ENCODE measurements at regions not wholly inside any gene's neighbourhood (a gene's known extent, or its start where the extent isn't known, plus 50 kb on each side); places are given as distances from the start of the nearest gene placed in this dataset.

GRCh38 chr6:41489120-41489851 is 56.9 kb upstream of the FOXP4 start:
- Mint-ChIP-seq H3K27me3 (ENCODE audit: unreplicated experiment) (peaks cover 9% of the 10 kb centered on the region), H3K36me3 (ENCODE audit: low read depth, unreplicated experiment) (peaks cover 3% of the 10 kb centered on the region), H3K4me3 (ENCODE audit: unreplicated experiment) (peak overlapping the region; percentile 10), H3K4me1 (ENCODE audit: unreplicated experiment) (peaks cover 38% of the 10 kb centered on the region), H3K27ac (ENCODE audit: unreplicated experiment) (no peak overlapping the region), H3K9me3 (ENCODE audit: unreplicated experiment) (no peaks in the 10 kb centered on the region)
- no peak for TF ChIP-seq CTCF (IDR thresholded peaks at IDR 0.05; ENCODE audit: unreplicated experiment)
- no peak for DNase-seq (ENCODE audit: low spot score)

DNA sequence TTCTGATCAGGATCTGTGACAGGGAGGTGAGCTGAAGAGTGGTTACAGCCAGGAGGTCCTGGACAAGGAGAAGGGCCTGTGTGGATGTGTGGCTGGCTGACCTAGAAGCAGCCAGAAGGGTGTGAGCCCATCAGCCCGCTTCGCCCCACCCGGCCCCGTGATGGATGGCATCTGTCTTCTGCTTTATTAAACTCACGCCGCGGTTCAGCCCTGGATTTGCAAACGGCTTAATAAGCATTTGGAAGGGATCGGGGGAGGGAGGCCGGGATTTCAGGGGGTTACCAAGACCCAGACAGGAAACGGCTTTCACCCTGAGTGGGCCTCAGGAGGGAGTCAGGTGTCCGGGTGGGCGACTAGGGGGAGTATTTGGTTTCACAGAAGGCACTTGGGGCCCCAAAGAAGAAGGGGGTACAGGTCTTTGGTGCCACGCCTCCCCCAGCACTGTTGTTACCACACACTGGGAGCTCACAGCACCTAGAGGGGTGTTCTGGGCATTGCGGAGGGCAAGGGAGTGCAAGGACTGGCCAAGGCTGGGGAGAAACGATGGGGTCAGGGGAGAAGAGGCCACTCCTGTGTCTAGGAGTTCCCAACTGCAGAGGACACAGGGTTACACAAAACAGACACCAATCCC is 53.8 kb upstream of the FOXP4 start:
- no peaks in the 10 kb centered on the region for H3K9me3 Mint-ChIP-seq (ENCODE audit: unreplicated experiment)

GRCh38 chr6:41494212-41495110 is 51.7 kb upstream of the FOXP4 start:
- Mint-ChIP-seq H3K9me3 (ENCODE audit: unreplicated experiment) (no peaks in the 10 kb centered on the region), H3K27me3 (ENCODE audit: unreplicated experiment) (peaks cover 7% of the 10 kb centered on the region), H3K4me3 (ENCODE audit: unreplicated experiment) (no peak overlapping the region), H3K27ac (ENCODE audit: unreplicated experiment) (no peak overlapping the region), H3K36me3 (ENCODE audit: low read depth, unreplicated experiment) (no peaks in the 10 kb centered on the region), H3K4me1 (ENCODE audit: unreplicated experiment) (peaks cover 35% of the 10 kb centered on the region)
- TF ChIP-seq CTCF (IDR thresholded peaks at IDR 0.05; ENCODE audit: unreplicated experiment): no peak
- no peak for DNase-seq (ENCODE audit: low spot score)

More for the DNA sequence above, 53.8 kb upstream of the FOXP4 start:
- no peak for TF ChIP-seq CTCF (IDR thresholded peaks at IDR 0.05; ENCODE audit: unreplicated experiment)
- Mint-ChIP-seq H3K4me1 (ENCODE audit: unreplicated experiment) (peaks cover 43% of the 10 kb centered on the region), H3K4me3 (ENCODE audit: unreplicated experiment) (no peak overlapping the region), H3K27me3 (ENCODE audit: unreplicated experiment) (peaks cover 5% of the 10 kb centered on the region), H3K36me3 (ENCODE audit: low read depth, unreplicated experiment) (peaks cover 3% of the 10 kb centered on the region), H3K27ac (ENCODE audit: unreplicated experiment) (no peak overlapping the region)
- no peak for DNase-seq (ENCODE audit: low spot score)

All from endothelial cell (in vitro differentiated cells).